Bone marrow (tissue), 2 donors: ENCODE measurements at regions not wholly inside any gene's neighbourhood (a gene's known extent, or its start where the extent isn't known, plus 50 kb on each side); places are given as distances from the start of the nearest gene placed in this dataset.
"Not testable (repeated sequence)": the region's sequence is repeated elsewhere in the genome, so short reads cannot be mapped to it uniquely, and the experiment has no call there.

Source experiments
- DNase-seq, 2 donors: peaks; one replicate each; lab custom pipeline; 2025; lab: John Stamatoyannopoulos, UW

DNA sequence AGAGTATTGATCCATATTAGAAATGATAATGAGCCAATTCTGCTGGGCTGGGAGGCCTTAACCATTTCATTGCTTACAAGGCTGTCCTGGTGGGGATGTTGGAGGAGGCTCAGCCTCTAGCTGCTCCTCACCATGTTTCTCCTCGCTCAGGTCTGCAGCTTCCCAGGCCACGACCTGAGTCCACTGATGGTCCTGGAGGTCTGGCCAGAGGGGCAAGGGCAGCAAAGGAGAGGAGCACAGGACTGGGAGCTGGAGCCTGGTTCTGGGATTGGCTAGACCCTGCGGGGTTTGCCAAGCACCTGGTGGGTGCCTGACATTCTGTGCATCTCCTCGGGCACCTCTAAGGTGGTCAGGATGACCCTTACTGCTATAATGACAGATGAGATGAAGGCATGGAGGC, 92.6 kb downstream of the KIF26A start:
- no peak for DNase-seq

DNA sequence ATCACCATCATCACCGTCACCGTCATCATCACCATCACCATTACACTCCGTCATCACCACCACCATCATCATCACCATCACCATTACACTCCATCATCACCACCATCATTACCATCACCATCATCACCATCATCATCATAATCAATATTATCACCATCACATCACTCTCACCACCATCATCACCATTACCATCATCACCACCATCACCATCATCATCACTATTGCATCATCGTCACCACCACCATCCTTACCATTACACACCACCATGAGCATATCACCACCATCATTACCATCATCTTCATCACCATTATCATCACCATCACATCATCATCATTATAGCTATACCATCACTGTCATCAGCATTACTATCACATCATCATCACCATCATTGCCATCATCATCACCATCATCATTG, 93.7 kb downstream of the KIF26A start:
- no peak for DNase-seq

GRCh38 chr14:104234007-104234786, 95.8 kb downstream of the KIF26A start:
- DNase-seq, result not testable (repeated sequence)

DNA sequence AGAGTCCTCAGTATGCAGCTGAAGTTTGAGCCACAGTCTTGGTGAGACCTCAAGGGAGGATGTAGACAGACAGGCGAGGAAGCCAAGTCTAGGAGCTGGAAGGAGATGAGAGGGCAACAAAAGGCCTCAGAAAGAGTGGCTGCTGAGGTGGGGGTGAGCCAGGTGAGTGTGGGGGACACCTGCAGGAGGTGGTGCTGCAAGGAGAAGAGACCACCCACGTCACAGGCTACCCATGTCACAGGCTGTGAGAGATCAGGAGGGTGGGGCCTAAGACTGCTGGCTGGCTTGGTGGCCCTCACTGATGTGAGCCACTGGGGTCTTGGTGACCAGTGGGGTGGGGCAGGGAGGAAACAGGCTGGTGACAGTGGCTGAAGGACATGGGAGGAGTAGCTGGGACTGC, 97.3 kb downstream of the KIF26A start:
- no peak for DNase-seq

- no peak for DNase-seq
These were observed 99.5 kb downstream of the KIF26A start for GRCh38 chr14:104237651-104238423.

DNA sequence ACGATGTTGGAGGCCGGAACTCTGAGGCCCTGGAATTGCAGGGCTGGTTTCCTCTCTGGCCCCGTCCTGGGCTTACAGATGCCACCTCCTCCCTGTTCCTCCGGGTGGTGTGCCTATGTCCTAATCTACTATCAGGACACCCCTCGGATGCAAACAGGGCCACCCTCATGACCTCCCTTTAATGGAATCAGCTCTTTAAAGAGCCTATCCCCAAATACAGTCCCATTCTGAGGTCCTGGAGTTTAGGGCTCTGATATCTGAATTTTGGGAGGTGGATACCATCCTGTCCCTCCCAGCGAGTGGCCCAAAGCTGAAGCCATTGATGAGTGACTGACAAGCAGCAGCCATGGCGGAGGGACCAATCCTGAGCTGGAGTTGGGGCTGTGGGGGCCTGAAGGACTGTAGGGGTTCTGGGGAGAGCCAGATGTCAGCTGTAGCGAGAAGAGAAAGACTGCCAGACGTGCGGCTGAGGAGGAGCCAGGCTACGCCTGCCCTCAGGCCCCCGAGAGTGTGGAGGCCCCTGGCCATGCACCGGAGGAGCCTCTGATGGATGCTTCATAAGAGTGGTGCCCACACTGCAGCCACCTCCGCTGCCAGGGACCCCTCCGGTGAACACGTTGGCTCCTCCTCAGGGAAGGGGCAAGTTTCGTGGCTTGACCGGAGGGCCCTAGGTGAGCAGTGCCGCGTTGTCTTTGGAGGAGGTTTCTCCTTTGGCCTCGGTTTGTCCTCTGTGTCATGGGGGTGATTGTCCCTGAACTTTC, 100.2 kb downstream of the KIF26A start:
- DNase-seq, result no peak

DNA sequence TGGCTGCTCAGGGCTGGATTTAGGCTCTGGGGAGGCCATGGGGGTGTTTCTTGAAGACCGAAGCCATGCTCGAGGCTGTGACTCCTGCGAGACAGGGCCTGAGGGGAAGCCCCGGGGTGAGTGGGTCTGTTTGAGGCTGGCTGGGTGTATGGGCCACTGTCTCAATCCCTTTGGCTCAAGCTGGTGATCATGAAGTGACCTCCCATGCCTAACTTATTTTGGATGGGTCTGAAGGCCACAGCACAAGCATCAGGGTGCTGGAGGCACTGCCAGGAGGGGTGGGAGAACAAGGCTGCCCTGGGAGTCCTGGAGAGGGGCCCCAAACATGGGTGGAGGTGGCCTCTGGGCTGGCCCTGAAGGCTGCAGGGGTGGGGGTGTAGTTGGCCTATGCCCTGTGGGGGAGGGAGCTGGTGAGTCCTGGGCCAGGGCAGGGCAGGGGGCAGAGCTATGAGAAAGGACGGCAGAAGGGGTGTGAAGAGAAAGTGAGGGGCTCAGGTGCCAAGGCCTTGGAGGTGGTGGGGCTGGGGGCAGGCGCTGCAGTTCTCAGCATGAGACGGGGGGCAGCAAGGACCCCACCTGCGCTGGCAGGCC, 100.9 kb downstream of the KIF26A start:
- no peak for DNase-seq

DNA sequence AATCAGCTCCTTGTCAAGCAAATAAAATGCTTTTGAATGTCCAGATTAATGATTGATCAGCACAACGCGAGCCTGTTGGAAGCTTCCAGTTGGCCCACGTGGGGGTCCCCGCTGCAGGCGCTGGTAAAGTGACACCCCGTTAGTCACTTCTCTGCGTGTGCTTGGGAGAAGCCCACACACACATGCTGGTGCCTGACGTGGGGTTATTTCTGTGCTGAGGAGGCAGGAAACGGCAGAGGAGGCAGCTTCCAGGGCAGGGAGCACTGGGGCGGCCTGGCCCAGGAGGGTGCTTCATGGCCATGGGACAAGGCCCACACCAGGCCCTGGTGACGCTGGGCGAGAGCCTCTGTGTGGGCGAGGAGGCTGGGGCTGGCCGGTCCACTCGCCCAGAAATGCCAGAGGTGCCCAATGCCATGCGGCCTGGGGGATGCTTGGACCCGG, 101.5 kb downstream of the KIF26A start:
- DNase-seq, result no peak

DNA sequence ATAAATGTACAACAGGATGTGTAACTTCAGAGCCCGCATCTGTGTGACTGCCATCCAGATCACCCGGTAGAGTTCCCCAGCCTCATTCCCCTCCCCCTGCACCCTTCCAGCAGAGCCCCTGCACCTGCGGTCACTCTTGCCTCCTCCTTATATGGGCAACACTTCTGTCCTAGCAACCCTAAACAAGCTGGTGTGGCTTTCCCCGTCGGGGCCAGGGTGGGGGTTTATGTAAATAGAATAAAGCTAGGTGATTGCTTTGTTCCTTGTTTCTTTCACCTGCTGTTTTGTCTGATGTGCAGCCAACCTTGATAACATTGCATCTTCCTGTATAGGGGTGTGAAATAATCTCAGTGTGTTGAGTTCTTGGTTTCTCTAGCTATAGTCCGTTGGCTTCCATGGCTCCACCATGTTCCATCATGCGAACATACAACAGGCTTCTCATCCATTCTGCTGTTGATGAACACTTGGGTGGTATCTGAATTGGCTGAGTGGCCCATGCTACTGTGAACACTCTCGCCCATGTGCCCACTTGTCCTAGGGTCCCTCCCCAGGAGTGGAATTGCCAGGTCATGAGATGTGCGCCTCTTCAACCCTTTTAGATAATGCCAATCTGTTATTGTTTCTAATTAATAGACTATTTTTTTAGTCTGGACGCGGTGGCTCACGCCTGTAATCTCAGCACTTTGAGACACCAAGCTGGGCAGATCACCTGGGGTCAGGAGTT, 102.2 kb downstream of the KIF26A start:
- DNase-seq, result no peak

DNA sequence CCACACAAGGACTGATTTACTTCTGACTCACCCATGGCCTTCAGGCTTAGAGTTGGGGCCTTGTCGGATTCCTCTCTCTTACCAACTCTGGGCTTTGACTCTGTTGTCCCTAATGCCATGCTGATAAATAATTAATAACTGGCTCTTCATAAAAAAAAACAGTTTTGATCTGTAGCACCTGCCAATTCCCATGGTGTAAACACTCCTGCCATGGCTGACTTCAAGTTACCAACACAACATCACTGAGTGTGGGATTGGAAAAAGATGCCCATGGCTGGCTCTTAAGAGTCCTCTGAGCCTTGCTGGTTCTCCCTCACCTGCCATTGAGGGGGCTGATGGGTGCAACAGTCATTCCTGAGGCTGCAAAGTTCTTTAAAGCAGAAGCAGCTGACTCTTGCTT, 104.8 kb downstream of the KIF26A start:
- DNase-seq, result no peak

- DNase-seq, result no peak
These were observed 106.0 kb downstream of the KIF26A start for GRCh38 chr14:104244221-104245011.

GRCh38 chr14:104245075-104245474, 106.7 kb downstream of the KIF26A start:
- DNase-seq, result no peak

DNA sequence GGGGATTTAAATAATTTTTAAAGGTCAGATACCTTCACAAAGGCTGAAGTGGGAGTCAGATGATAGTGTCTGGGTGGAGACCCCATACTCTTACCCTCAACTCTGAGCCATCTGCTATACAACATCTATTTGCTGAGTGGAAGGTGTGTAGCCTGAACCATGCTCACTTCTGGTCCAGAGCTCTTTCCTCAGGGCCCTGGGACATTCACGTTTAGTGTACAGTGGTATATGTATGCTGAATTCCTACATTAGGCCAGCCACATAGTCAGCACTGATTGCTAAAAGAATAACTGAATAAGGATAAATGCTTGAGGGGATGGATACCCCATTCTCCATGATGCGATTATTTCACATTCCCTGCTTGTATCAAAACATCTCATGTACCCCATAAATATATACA, 107.3 kb downstream of the KIF26A start:
- no peak for DNase-seq

DNA sequence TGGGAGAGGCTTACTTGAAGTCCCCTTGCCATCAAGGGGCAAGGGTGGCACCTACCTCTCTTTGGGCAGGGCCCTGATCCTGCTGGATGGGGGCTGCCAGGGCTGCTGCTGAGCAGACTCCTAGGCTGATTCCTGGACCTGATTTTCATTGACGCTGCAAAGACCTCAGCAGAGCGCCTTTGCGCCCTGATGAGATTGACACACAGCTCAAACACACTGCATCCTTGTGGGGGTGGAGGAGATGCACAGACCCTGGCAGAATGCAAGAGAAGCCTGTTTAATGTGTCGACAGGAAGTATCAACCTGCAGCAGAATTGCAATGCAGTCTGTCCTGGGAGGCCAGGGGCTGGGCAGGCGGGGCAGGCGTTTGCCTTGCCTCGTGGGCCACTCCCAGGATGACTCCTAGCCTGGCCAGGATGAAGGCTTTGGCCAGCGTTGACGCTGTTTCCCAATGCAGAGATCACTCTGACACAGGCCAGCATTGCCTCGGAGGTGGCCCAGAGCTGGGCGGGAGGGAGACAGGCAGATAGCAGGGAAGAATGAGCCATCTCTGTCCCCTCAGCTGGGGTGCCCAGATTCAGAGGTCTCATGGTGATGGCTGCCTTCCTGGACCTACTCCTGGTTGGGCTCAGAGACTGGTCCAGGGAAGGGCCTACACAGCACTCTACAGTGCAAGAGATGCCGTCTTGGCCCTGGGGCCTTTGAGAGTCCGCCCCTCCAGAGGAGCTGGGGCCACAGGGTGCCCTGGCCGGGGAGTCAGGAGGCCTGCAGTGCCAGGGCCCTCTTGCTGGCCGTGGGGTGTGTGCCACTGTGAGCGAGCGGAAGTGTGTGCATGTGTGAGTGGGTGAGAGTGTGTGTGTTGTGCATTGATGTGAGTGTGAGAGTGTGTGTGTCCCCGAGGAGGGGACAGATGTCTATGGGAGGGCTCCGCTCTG, 108.3 kb downstream of the KIF26A start:
- DNase-seq, result no peak

GRCh38 chr14:104247336-104248202, 109.2 kb downstream of the KIF26A start:
- DNase-seq, result no peak

GRCh38 chr14:104248203-104249055, 110.0 kb downstream of the KIF26A start:
- no peak for DNase-seq

GRCh38 chr14:104249089-104249488, 110.7 kb downstream of the KIF26A start:
- no peak for DNase-seq

DNA sequence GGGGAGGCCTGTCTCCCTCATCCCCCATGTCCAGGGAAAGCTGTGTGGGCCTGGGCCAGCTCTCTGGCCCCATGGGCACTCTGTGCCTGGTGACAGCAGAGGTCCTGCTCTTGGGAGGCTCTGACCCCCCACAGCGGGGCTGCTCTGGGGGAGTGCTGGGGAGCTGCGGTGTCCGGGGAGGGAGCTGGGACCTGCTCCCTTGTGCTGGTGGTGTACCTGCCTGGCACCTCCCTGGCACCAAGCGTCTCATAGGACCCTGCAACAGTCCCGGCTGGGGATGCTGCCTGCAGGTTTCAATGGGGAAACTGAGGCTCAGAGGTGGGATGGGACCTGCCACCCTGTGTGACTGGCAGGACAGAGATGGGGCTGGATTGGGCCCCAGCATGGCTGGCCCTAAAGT, 111.3 kb downstream of the KIF26A start:
- DNase-seq, result no peak
